Activated CD8-positive, alpha-beta memory T cell treated with anti-CD3 and anti-CD28 coated beads for 4 hours (primary cell): ENCODE measurements at regions not wholly inside any gene's neighbourhood (a gene's known extent, or its start where the extent isn't known, plus 50 kb on each side); places are given as distances from the start of the nearest gene placed in this dataset.

Experiments
- DNase-seq, 2 donors: peaks; one replicate each; pipeline ENCODE4 v3.0.0-alpha.2; 2020; ENCODE audit warnings: low read depth in 2 of 2

GRCh38 chrX:69305333-69306062 is 140.2 kb upstream of the PJA1 start:
- no peak for DNase-seq

GRCh38 chrX:69303231-69303630 is 138.0 kb upstream of the PJA1 start:
- DNase-seq = no peak

DNA sequence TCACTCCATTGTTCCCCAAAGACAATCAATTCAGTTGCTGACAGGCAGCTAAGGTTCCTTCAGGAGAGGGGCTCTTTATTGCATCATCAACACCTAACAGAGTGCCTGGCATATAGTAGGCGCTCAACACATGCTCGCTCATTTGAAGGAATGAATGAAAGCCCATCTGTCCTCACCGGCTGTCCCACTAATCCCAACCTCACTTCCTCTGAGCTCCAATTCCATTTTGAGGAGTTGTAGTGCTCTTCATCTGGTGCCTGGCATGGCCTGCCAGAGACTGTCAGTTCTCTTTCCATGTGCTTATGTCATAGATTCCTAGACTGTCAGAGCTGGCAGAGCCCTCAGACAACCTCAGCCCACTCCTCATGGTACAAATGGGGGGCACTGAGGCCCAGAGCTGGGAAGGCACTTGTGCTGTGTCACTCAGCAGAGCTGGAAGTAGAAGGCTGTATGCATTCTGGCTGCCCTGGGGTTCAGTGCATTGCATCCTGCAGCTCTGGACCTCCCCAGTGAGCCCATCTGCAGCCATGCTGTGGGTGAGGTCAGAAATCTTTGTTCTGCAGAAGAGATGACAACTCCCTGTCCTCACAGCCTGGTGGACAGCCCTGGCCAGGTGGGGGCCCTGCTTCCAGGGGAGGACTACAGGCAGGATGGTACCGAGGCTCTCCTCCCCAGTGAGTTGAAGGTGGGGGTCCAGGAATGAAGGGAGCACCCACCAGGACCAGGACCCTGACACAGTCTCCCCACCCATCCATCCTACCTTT is 134.9 kb upstream of the PJA1 start:
- no peak for DNase-seq

DNA sequence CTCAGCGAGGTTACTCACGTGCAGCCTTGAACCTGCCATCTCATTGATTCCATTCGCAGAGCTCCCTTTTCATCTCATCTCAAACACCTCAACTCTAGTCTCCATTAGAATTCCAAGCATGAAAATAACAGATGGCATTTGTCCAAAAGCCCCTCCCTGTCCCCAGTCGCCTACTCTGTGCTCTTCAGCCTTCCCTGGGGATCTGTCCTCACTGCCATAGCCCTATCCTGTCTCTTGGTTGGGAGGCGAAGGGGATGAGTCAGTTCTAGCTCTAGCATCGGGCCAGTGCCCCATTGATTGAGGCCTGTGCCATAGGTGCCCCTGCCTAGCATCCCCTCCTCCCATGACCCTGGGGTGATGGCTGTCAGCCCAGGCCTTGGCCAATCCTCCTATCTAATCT is 134.0 kb upstream of the PJA1 start:
- no peak for DNase-seq

- no peak for DNase-seq
These were observed 133.3 kb upstream of the PJA1 start for GRCh38 chrX:69298466-69299140.

DNA sequence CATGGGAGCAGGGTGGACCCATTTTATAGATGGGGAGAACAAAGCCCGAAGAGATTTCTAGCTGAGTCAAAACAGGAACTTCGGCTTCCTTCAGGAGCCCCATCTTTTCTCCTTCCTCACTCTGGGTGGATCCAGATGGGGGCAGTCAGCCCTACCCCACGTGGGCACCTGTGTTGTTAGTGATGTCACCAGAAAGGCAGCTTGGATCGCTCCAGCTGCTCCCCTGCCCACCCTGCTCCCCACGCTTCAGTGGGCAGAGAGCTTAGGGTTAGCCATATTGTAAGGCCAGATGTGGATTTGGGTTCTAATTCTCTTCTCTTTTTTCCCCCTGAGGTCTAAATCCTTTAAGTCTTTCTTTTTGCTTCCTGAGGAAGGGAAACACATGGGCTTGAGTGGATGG is 132.3 kb upstream of the PJA1 start:
- no peak for DNase-seq

DNA sequence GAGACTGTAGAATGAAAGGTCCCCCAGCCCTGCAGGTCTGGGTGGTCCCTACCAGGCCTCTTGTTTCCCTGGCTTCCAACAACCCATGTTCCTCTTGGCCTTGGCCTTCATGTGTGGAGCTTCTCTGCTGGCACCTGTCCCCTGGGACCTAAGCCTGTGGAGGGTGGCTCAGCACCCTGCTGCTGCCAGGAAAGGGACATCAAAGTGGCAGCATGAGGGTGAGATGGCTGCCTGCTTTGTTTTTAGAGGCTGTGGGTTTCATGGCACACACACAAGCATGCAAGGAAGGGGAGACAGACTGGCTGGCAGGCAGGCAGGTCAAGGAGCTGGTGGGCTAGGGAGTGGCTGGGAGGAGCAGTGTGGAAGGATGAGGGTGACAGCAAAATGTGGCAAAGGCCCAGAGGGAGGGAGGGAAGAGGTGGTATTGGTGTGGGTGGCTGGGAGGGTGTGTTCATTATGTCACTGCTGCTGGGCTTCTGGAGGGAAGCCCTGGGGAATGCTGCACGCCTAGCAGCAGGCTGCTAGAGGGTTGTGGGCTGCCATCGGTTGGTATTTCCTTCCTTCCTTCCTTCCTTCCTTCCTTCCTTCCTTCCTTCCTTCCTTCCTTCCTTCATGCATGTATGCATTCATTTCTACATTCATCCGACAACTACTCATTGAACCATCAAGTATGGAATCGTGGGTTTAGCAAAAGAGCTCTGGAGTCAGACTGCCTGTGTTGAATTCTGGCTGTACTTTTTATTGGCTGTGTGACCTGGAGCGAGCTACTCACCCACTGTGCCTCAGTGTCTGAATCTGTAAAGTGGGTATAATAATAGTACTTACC is 128.7 kb upstream of the PJA1 start:
- DNase-seq = no peak

GRCh38 chrX:69291116-69291515 is 125.9 kb upstream of the PJA1 start:
- DNase-seq = no peak

- DNase-seq = no peak
These were observed 125.0 kb upstream of the PJA1 start for GRCh38 chrX:69290292-69290691.

DNA sequence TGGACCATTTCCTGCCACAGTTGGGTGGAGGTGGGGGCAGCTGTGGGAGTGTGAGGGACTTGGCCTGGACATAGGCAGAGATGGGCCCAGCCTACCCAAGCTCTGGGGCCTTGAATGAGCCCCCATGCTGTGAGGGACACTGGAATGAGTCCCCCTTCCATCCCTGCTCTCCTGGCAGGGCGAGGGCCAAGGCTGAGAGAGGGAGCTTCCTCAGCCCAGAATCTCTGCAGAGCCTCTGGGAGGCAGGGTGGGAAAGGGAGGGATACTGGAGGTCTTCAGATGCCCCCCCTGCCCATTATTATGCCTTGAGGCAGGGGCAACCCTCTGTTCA is 124.5 kb upstream of the PJA1 start:
- DNase-seq = no peak

- no peak for DNase-seq
These were observed 124.0 kb upstream of the PJA1 start for GRCh38 chrX:69289046-69289792.

DNA sequence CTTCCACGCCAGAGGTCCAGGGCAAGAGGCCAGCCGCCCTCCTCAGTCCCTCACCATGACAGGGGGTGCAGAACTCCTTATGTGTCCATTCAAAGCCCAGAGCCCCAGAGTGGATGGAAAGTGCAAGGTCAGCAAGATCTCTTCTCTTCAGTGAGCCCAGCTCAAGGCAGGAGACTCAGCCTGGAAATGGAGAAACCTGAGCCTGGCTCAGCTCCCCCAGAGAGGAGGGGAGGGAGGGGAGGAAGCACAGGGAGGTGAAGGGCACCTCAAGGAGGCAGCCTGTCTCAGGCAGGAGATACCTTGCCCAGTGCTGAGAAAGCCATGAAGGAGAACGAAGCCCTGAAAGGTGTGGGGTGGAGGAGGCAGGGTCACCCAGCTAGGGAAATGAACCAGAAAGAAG is 121.8 kb upstream of the PJA1 start:
- no peak for DNase-seq

- DNase-seq = no peak
These were observed 121.3 kb upstream of the PJA1 start for GRCh38 chrX:69286565-69286906.

DNA sequence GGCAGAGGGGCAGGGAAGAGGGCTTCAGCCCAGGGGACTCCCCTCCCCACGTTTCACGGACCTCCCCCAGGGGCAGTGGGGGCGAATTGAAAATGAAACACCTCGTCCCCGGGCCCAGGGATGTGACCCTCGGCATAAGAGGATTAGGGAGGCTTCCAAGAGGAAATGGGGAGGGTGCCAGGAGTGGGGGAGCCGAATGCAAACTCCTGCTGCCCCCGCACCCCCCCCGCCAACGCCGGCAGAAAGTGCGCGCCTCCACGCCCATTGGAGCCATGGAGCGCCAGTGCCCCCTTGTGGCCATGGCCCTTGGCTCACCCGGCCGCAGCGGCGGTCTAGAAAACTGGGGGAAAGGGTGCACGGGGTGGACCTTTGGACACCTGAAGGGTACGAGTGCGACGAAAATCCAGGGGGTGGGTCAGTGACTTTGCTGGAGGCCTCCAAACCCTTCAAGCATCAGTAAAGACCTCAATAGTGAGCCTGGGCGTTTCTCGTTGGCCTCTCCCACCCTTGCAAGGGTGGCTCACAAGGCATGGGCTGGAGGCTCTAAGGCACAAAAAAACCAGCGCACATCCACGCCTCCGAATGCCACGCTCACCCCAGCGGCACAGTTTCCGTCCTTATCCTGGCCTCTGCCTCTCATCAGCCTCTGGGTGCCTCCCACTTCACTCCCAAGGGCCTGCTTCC is 120.8 kb upstream of the PJA1 start:
- peak; percentile 4 to 23 for DNase-seq

DNA sequence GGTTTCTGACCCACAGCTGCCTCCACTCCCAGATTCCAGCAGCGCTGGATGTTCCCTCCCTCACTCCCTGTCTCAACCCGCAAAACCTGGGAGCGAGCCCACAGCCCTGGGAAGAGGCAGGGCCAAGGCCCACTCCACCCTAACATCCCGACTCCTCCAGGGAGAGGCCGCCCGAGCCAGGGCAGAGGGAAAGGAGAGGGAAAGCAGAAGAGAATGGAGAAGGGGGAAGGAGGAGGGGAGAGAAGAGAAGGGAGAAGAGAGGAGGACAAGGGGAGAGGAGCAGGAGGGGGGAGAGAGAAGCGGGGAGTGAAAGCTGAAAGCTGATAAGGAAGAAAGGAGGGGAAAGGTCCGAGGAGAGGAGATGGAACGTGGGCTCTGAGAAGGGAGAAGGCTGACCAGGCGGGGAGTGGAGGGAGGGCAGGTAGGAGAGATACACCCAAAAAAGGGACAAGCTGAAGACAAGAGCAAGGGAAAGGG is 120.2 kb upstream of the PJA1 start:
- no peak for DNase-seq

DNA sequence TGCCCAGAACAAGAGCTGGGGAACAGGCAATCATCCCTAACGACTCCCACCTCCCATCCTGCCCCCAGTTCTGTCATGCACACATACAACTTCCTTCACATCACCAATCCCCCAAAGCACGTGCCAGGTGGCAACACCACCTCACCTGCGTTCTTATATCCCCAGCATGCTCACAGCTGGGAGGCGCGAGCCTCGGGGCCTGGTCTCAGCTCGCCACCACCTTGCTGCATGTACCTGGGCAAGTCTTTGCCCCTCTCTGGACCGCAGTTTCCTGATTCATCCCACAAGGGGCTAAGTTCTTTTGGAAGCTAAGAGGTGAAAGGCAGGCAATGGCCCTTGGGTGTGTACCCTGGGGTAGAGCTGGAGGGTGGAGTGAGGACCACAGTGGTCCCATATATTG is 119.2 kb upstream of the PJA1 start:
- DNase-seq = no peak

DNA sequence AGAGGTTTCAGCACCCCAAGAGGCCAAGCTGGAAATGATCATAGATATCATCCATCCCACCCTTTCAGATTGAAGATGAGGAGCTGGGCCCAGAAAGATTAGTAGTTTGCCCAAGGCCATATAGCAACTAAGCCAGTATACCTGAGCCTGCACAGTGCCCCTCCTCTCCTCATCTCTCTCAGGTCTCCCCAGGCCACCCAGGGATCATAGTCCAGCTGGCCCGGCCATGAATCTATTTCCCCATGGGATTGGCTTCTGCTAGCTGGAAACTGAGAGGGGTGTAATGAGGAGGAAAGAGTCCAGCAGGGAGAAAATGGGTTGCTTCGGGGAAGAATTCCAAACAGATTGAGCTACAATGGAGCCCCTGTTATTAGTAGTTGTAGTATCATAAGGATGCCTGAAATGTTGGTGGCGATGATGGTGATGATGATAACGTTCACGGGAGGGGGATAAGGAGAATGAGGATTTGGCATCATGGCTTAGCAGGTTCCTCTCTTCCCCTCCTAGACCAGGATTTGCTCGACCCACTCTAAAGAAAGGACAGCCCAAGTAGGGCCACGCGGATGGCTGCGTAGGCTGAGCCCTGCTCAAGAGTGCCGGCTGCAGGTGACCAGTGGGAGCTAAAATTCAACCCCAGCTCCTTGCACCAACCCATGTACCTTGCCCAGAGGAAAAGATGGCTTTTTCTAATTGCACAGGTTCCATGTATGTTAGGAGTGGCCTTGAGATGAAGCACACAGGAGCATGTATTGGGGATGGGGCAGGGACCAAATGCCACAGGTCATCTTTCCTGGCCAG is 117.8 kb upstream of the PJA1 start:
- no peak for DNase-seq

DNA sequence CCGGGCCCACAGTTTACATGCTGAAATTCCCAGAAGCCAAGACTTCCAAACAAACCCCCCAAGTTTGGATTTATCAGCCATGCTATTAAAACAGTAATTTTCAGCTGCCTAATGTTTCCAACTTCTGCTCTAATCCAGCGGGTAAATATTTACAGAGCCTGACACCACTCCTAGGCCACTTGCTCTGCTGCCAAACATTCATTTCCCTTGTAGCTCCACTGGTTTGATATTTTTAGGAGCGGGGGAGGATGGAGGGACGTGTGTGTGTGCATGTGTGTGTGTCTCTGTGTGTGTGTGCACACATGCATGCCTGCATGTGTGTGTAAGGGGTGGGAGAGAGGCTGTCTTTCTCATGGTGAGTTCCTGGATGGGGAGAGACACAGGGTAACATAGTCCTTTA is 115.7 kb upstream of the PJA1 start:
- DNase-seq = no peak

- DNase-seq = no peak
These were observed 114.0 kb upstream of the PJA1 start for GRCh38 chrX:69279234-69279633.
